ENCODE measurements at regions not wholly inside any gene's neighbourhood (a gene's known extent, or its start where the extent isn't known, plus 50 kb on each side); places are given as distances from the start of the nearest gene placed in this dataset.

DNA sequence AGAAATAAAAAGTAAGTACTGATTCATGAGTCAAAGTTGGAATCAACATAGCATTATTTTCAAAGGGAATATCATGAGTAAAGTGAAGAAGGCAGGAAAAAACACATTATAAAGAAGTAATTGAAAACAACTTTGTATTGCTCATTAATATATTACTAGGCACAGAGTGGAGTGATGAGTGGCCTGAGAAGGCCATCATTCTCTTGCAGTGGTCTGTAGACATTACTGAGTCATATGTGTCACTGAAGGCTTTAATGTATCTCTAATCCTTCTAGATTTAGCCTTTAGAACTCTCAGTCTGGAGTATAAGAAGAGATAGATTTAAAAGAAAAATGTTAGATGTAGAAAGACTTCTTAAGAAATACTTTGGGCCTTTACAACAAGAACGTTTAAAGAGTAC, 881.4 kb downstream of the DNAH5 start:
- Histone ChIP-seq H3K79me2 (no peaks in the 10 kb centered on the region), H2AFZ (no peak overlapping the region), H3K9me3 (ENCODE audit: low read depth) (no peaks in the 10 kb centered on the region), H3K4me1 (ENCODE audit: insufficient read depth) (no peaks in the 10 kb centered on the region), H3K9me2 (replicated peaks; ENCODE audit: insufficient read depth) (no peaks in the 10 kb centered on the region), H3K4me3 (no peak overlapping the region), H4K20me1 (ENCODE audit: insufficient read depth, poor library complexity, severe bottlenecking) (no peaks in the 10 kb centered on the region), H3K27me3 (no peaks in the 10 kb centered on the region), H3K27ac (no peak overlapping the region), H3K36me3 (replicated peaks; ENCODE audit: insufficient read depth, low read depth) (no peaks in the 10 kb centered on the region), H3K4me2 (no peak overlapping the region)
- 61% methylated on average over 1 of the region's 1 CpG for WGBS (ENCODE audit: low lambda C conversion rate, missing lambda C conversion rate)
- DNase-seq (ENCODE audit: low spot score): no peak
- TF ChIP-seq EZH2 (IDR thresholded peaks at IDR 0.05; ENCODE audit: borderline replicate concordance) (no peak), CTCF (IDR thresholded peaks at IDR 0.05; ENCODE audit: poor library complexity) (no peak), EZH2phosphoT487 (IDR thresholded peaks at IDR 0.05; ENCODE audit: low read depth, severe bottlenecking, unreplicated experiment) (no peak)

DNA sequence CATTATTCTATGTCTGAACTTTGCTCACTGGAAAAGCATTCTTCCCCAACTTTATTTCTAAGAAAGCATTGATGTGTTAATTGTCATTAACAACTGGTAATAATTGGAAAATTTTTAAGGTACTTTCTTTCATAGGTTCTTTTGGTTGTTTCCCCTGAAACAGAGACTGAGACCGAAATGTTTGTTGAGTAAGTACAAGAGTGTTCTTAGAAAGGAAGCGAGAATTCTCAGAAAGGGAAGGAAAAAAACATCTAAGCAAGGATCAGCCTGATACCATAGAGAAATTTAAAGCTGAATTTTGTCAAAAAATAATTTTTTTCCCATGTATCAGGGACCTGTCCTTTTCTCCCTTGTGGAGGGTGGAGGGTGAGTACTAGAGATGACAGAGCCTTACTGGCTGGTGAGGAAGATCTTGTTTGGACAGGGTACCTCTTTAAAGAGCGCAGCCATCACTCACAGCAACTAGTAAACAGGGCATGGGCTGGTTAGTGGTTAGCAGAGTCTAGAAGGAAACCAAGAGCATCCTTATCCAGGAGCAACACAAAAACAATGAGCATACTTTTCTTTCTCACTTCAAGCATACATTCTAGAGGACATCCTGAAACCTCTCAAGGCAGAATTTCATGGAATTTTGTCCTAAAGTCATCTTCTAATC, 898.5 kb downstream of the DNAH5 start:
- Histone ChIP-seq H3K4me3 (no peak overlapping the region), H3K9me3 (ENCODE audit: low read depth) (no peaks in the 10 kb centered on the region), H3K9me2 (replicated peaks; ENCODE audit: insufficient read depth) (no peaks in the 10 kb centered on the region), H3K27ac (no peak overlapping the region), H3K4me2 (no peak overlapping the region), H2AFZ (no peak overlapping the region), H3K79me2 (no peaks in the 10 kb centered on the region), H3K4me1 (ENCODE audit: insufficient read depth) (no peaks in the 10 kb centered on the region), H4K20me1 (ENCODE audit: insufficient read depth, poor library complexity, severe bottlenecking) (no peaks in the 10 kb centered on the region), H3K27me3 (no peaks in the 10 kb centered on the region), H3K36me3 (replicated peaks; ENCODE audit: insufficient read depth, low read depth) (no peaks in the 10 kb centered on the region)
- 81% methylated on average over 3 of the region's 3 CpGs for WGBS (ENCODE audit: low lambda C conversion rate, missing lambda C conversion rate)
- TF ChIP-seq CTCF (IDR thresholded peaks at IDR 0.05; ENCODE audit: poor library complexity) (no peak), EZH2phosphoT487 (IDR thresholded peaks at IDR 0.05; ENCODE audit: low read depth, severe bottlenecking, unreplicated experiment) (no peak), EZH2 (IDR thresholded peaks at IDR 0.05; ENCODE audit: borderline replicate concordance) (no peak)
- DNase-seq (ENCODE audit: low spot score): no peak

GRCh38 chr5:13034061-13034460, 910.4 kb downstream of the DNAH5 start:
- H2AFZ ChIP-seq: no peak overlapping the region
- no peak overlapping the region for H3K4me2 ChIP-seq
- no peaks in the 10 kb centered on the region for H3K9me3 ChIP-seq (ENCODE audit: low read depth)
- H4K20me1 ChIP-seq (ENCODE audit: insufficient read depth, poor library complexity, severe bottlenecking): no peaks in the 10 kb centered on the region
- TF ChIP-seq CTCF (IDR thresholded peaks at IDR 0.05; ENCODE audit: poor library complexity) (no peak), EZH2 (IDR thresholded peaks at IDR 0.05; ENCODE audit: borderline replicate concordance) (no peak), EZH2phosphoT487 (IDR thresholded peaks at IDR 0.05; ENCODE audit: low read depth, severe bottlenecking, unreplicated experiment) (no peak)
- H3K4me1 ChIP-seq (ENCODE audit: insufficient read depth): no peaks in the 10 kb centered on the region
- H3K4me3 ChIP-seq: no peak overlapping the region
- WGBS (ENCODE audit: low lambda C conversion rate, missing lambda C conversion rate): 81% methylated on average over 2 of the region's 2 CpGs
- no peak for DNase-seq (ENCODE audit: low spot score)
- no peaks in the 10 kb centered on the region for H3K9me2 ChIP-seq (replicated peaks; ENCODE audit: insufficient read depth)
- no peaks in the 10 kb centered on the region for H3K27me3 ChIP-seq
- no peaks in the 10 kb centered on the region for H3K79me2 ChIP-seq
- H3K27ac ChIP-seq: no peak overlapping the region
- no peaks in the 10 kb centered on the region for H3K36me3 ChIP-seq (replicated peaks; ENCODE audit: insufficient read depth, low read depth)

Measured in hepatocyte (in vitro differentiated cells).